Tibial nerve (tissue), 4 donors: ENCODE measurements at regions not wholly inside any gene's neighbourhood (a gene's known extent, or its start where the extent isn't known, plus 50 kb on each side); places are given as distances from the start of the nearest gene placed in this dataset.

Experiments
- CTCF ChIP-seq, 5 experiments: fragments of 200-600 bp in 3 of 5; fragments of 450-650 bp in 2 of 5; sonication (generic) in 3 of 5; IDR thresholded peaks; one replicate each; pipeline ENCODE4 v1.5.1; 2016 to 2019; ENCODE audit warnings: antibody characterized with exemption in 5 of 5, mild to moderate bottlenecking in 3 of 5, moderate library complexity in 2 of 5
- EP300 ChIP-seq, 2 donors: sonication (generic); formaldehyde crosslinking; IDR thresholded peaks; one replicate each; pipeline ENCODE4 v1.6.1; 2017; ENCODE audit warnings: antibody characterized with exemption in 2 of 2, mild to moderate bottlenecking in 1 of 2
- POLR2A ChIP-seq, 2 donors: fragments of 450-650 bp; IDR thresholded peaks; one replicate each; pipeline ENCODE4 v1.6.1; 2017; ENCODE audit warnings: antibody characterized with exemption in 2 of 2, mild to moderate bottlenecking in 2 of 2, moderate library complexity in 2 of 2

GRCh38 chr1:187396226-187396625 is 567.5 kb downstream of the PLA2G4A start:
- no peak for TF ChIP-seq CTCF (IDR thresholded peaks at IDR 0.05)
- TF ChIP-seq POLR2A (IDR thresholded peaks at IDR 0.05) = no peak
- no peak for TF ChIP-seq EP300 (IDR thresholded peaks at IDR 0.05)
